OCI-LY7 (cell line): ENCODE measurements at regions not wholly inside any gene's neighbourhood (a gene's known extent, or its start where the extent isn't known, plus 50 kb on each side); places are given as distances from the start of the nearest gene placed in this dataset.

ENCODE experiments used
- BruUV-seq: library from RNA; stranded (reverse); fragments of 400-500 nt; replicated peaks from 2 replicates; lab custom pipeline; 2021; lab: Mats Ljungman, UMichigan
- CTCF ChIA-PET: fragments of 300-600 bp; sonication (Branson Sonifier 250); formaldehyde crosslinking; loops from one replicate; lab custom pipeline; 2022; ENCODE audit warnings: antibody characterized with exemption; ENCODE audit not compliant: unreplicated experiment; lab: Charles Lee
- POLR2A ChIA-PET: fragments of 300-600 bp; sonication (Branson Sonifier 250); formaldehyde crosslinking; loops from one replicate; lab custom pipeline; 2022; ENCODE audit warnings: antibody characterized with exemption; lab: Charles Lee
- DNase-seq: peaks from one replicate; pipeline ENCODE4 v3.0.0-alpha.2; 2015; ENCODE audit warnings: low spot score
- H2AFZ ChIP-seq: fragments of 200-600 bp; sonication (generic), shearing (Covaris generic); 2 replicates; pipeline ENCODE4 v1.6.1; 2014; ENCODE audit warnings: mild to moderate bottlenecking, antibody characterized with exemption, low read length, moderate library complexity
- H3K27ac ChIP-seq: fragments of 200-600 bp; sonication (generic); 2 replicates; pipeline ENCODE4 v1.5.1; 2014; ENCODE audit warnings: mixed run types, low read depth, mild to moderate bottlenecking, moderate library complexity, low read length, inconsistent platforms; ENCODE audit not compliant: poor library complexity, severe bottlenecking
- H3K36me3 ChIP-seq: fragments of 200-600 bp; sonication (generic); 2 replicates; pipeline ENCODE4 v1.6.1; 2014; ENCODE audit warnings: mild to moderate bottlenecking, antibody characterized with exemption, low read length, moderate library complexity, mixed read lengths; ENCODE audit not compliant: insufficient read depth
- H3K4me1 ChIP-seq: fragments of 200-600 bp; sonication (generic); 2 replicates; pipeline ENCODE4 v1.5.1; 2014; ENCODE audit warnings: mild to moderate bottlenecking, low read length; ENCODE audit not compliant: insufficient read depth, poor library complexity, severe bottlenecking
- H3K4me2 ChIP-seq: fragments of 200-600 bp; sonication (generic); 2 replicates; pipeline ENCODE4 v1.6.1; 2014; ENCODE audit warnings: mild to moderate bottlenecking, low read length
- H3K4me3 ChIP-seq: fragments of 200-600 bp; sonication (generic); 2 replicates; pipeline ENCODE4 v1.5.1; 2014; ENCODE audit warnings: mild to moderate bottlenecking, low read depth, low read length; ENCODE audit not compliant: poor library complexity, severe bottlenecking
- H3K79me2 ChIP-seq: fragments of 200-600 bp; sonication (generic); 2 replicates; pipeline ENCODE4 v1.6.1; 2016; ENCODE audit warnings: low read depth, mild to moderate bottlenecking, low read length, moderate library complexity, mixed read lengths; ENCODE audit not compliant: insufficient read depth
- H3K9me2 ChIP-seq: fragments of 200-600 bp; sonication (generic); 2 replicates; pipeline ENCODE4 v1.6.1; 2016; ENCODE audit warnings: mild to moderate bottlenecking, low read length, mixed read lengths; ENCODE audit not compliant: insufficient read depth
- H3K9me3 ChIP-seq: fragments of 200-600 bp; sonication (generic); 2 replicates; pipeline ENCODE4 v1.6.1; 2014; ENCODE audit warnings: mild to moderate bottlenecking, mixed run types, low read length, mixed read lengths
- H4K20me1 ChIP-seq: fragments of 200-600 bp; sonication (generic); 2 replicates; pipeline ENCODE4 v1.6.1; 2014; ENCODE audit warnings: mild to moderate bottlenecking, antibody characterized with exemption, low read length, moderate library complexity, mixed read lengths; ENCODE audit not compliant: insufficient read depth
- CTCF ChIP-seq: fragments of 200-600 bp; sonication (generic); conservative IDR thresholded peaks from 2 replicates; pipeline ENCODE4 v1.5.1; 2014; ENCODE audit warnings: mild to moderate bottlenecking, antibody characterized with exemption, low read length, moderate library complexity, mixed read lengths
- EZH2phosphoT487 ChIP-seq: fragments of 200-600 bp; sonication (generic); IDR thresholded peaks from 2 replicates; pipeline ENCODE4 v1.6.1; 2018; ENCODE audit warnings: low read depth, borderline replicate concordance, mild to moderate bottlenecking, mixed run types, antibody characterized with exemption, low read length, moderate library complexity, mixed read lengths
- intact Hi-C: fragments of 100-400 bp; cut with micrococcal nuclease; formaldehyde crosslinking; loops from one replicate; pipeline ENCODE4 v1.10.0; 2022; ENCODE audit not compliant: unreplicated experiment

GRCh38 chr20:6407163-6407562 is 284.3 kb upstream of the FERMT1 start:
- H3K4me1 ChIP-seq: no peaks in the 10 kb centered on the region
- no peaks in the 10 kb centered on the region for H3K9me3 ChIP-seq
- BruUV-seq: no TSS peak
- H4K20me1 ChIP-seq: no peaks in the 10 kb centered on the region
- POLR2A ChIA-PET: no interaction called here
- H2AFZ ChIP-seq: no peak overlapping the region
- intact Hi-C loops: no loop called here
- DNase-seq: no peak
- TF ChIP-seq CTCF (no peak), EZH2phosphoT487 (no peak)
- H3K27ac ChIP-seq: no peak overlapping the region
- H3K4me2 ChIP-seq: no peak overlapping the region
- CTCF ChIA-PET: no interaction called here
- no peaks in the 10 kb centered on the region for H3K9me2 ChIP-seq
- no peaks in the 10 kb centered on the region for H3K79me2 ChIP-seq
- H3K36me3 ChIP-seq: no peaks in the 10 kb centered on the region
- no peak overlapping the region for H3K4me3 ChIP-seq

- ChIA-PET CTCF (no interaction called here), POLR2A (interaction anchor here (0.6 kb wide), 1 partner anchor 1560 kb away, joined by 5 read pairs; no protein-coding TSS in a partner anchor)
- Histone ChIP-seq H3K4me3 (no peak overlapping the region), H3K4me1 (no peaks in the 10 kb centered on the region), H2AFZ (no peak overlapping the region), H3K27ac (no peak overlapping the region), H3K9me2 (no peaks in the 10 kb centered on the region), H3K79me2 (no peaks in the 10 kb centered on the region), H3K9me3 (no peaks in the 10 kb centered on the region), H3K4me2 (no peak overlapping the region), H3K36me3 (no peaks in the 10 kb centered on the region), H4K20me1 (no peaks in the 10 kb centered on the region)
- no peak for TF ChIP-seq CTCF
- TF ChIP-seq EZH2phosphoT487: no peak
- no peak for DNase-seq
- intact Hi-C loops: no loop called here
- BruUV-seq: no TSS peak
Observed at GRCh38 chr20:6401893-6402557, 279.2 kb upstream of the FERMT1 start.

GRCh38 chr20:6397115-6397514 is 274.3 kb upstream of the FERMT1 start:
- intact Hi-C loops: no loop called here
- TF ChIP-seq EZH2phosphoT487 (no peak), CTCF (no peak)
- Histone ChIP-seq H4K20me1 (no peaks in the 10 kb centered on the region), H3K4me3 (no peak overlapping the region), H3K9me3 (no peaks in the 10 kb centered on the region), H3K9me2 (no peaks in the 10 kb centered on the region), H3K27ac (no peak overlapping the region), H3K36me3 (no peaks in the 10 kb centered on the region), H2AFZ (no peak overlapping the region), H3K4me2 (no peak overlapping the region), H3K79me2 (no peaks in the 10 kb centered on the region), H3K4me1 (no peaks in the 10 kb centered on the region)
- no TSS peak for BruUV-seq
- POLR2A ChIA-PET: no interaction called here
- DNase-seq: no peak
- CTCF ChIA-PET: no interaction called here
